HL-60 (cell line): ENCODE measurements at regions not wholly inside any gene's neighbourhood (a gene's known extent, or its start where the extent isn't known, plus 50 kb on each side); places are given as distances from the start of the nearest gene placed in this dataset.

ENCODE experiments used
- DNase-seq, 2 experiments: peaks; one replicate each; pipeline ENCODE4 v3.0.0-alpha.2; 2010 to 2020; ENCODE audit warnings: low read depth in 1 of 2, low spot score in 1 of 2
- H3K27ac ChIP-seq: fragments of 250-450 bp; sonication (Bioruptor Pico); replicated peaks from 2 replicates; pipeline ENCODE4 v1.5.1; 2020; ENCODE audit warnings: mild to moderate bottlenecking, moderate library complexity
- H3K27me3 ChIP-seq: fragments of 250-450 bp; sonication (Bioruptor Pico); 2 replicates; pipeline ENCODE4 v1.5.1; 2021; ENCODE audit warnings: mild to moderate bottlenecking, moderate library complexity; ENCODE audit not compliant: insufficient read depth, poor library complexity, severe bottlenecking
- H3K4me3 ChIP-seq: replicated peaks from 2 replicates; pipeline ENCODE4 v1.5.1; 2011; ENCODE audit warnings: mild to moderate bottlenecking, control low read depth, low read length; ENCODE audit not compliant: insufficient read depth
- GABPA ChIP-seq: IDR thresholded peaks from 2 replicates; pipeline ENCODE4 v1.6.1; 2012; ENCODE audit warnings: low read depth
- POLR2AphosphoS5 ChIP-seq: IDR thresholded peaks from 2 replicates; pipeline ENCODE4 v1.6.1; 2012; ENCODE audit warnings: low read depth
- SPI1 ChIP-seq: IDR thresholded peaks from 2 replicates; pipeline ENCODE4 v1.6.1; 2012; ENCODE audit warnings: low read depth, mild to moderate bottlenecking, borderline replicate concordance
- TF ChIP-seq, protein P1 (sequence below): IDR thresholded peaks from one replicate; pipeline ENCODE4 v1.5.1; 2011; ENCODE audit warnings: low read length, control low read depth, inconsistent platforms; ENCODE audit not compliant: insufficient read depth
- TF ChIP-seq, protein P2 (sequence below): IDR thresholded peaks from 2 replicates; pipeline ENCODE4 v1.6.1; 2012; ENCODE audit warnings: low read depth; ENCODE audit not compliant: insufficient replicate concordance

DNA sequence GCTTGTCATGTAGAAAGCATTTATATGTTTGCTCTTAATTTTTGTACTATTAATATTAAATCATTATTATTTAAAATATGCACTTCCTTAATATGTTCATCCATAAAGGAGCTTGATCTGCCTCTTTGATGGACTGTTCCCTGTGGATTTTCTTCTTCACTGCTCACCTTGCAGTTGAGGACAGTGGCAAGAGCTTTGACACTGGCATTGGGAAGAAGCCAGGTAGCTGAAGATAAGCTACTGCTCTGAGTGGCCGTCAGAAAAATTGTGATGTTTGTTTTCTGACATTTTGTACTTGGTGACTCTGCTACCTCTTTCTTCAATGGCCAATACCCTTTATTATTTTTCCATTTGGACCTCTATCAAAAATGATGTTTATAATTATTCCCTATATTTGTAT is 349.4 kb upstream of the NOVA1 start:
- Histone ChIP-seq H3K27ac (no peak overlapping the region), H3K27me3 (no peaks in the 10 kb centered on the region), H3K4me3 (no peak overlapping the region)
- no peak for DNase-seq
- TF ChIP-seq, protein P1, sequence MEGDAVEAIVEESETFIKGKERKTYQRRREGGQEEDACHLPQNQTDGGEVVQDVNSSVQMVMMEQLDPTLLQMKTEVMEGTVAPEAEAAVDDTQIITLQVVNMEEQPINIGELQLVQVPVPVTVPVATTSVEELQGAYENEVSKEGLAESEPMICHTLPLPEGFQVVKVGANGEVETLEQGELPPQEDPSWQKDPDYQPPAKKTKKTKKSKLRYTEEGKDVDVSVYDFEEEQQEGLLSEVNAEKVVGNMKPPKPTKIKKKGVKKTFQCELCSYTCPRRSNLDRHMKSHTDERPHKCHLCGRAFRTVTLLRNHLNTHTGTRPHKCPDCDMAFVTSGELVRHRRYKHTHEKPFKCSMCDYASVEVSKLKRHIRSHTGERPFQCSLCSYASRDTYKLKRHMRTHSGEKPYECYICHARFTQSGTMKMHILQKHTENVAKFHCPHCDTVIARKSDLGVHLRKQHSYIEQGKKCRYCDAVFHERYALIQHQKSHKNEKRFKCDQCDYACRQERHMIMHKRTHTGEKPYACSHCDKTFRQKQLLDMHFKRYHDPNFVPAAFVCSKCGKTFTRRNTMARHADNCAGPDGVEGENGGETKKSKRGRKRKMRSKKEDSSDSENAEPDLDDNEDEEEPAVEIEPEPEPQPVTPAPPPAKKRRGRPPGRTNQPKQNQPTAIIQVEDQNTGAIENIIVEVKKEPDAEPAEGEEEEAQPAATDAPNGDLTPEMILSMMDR: no peak
- TF ChIP-seq GABPA: no peak
- no peak for TF ChIP-seq POLR2AphosphoS5
- TF ChIP-seq, protein P2, sequence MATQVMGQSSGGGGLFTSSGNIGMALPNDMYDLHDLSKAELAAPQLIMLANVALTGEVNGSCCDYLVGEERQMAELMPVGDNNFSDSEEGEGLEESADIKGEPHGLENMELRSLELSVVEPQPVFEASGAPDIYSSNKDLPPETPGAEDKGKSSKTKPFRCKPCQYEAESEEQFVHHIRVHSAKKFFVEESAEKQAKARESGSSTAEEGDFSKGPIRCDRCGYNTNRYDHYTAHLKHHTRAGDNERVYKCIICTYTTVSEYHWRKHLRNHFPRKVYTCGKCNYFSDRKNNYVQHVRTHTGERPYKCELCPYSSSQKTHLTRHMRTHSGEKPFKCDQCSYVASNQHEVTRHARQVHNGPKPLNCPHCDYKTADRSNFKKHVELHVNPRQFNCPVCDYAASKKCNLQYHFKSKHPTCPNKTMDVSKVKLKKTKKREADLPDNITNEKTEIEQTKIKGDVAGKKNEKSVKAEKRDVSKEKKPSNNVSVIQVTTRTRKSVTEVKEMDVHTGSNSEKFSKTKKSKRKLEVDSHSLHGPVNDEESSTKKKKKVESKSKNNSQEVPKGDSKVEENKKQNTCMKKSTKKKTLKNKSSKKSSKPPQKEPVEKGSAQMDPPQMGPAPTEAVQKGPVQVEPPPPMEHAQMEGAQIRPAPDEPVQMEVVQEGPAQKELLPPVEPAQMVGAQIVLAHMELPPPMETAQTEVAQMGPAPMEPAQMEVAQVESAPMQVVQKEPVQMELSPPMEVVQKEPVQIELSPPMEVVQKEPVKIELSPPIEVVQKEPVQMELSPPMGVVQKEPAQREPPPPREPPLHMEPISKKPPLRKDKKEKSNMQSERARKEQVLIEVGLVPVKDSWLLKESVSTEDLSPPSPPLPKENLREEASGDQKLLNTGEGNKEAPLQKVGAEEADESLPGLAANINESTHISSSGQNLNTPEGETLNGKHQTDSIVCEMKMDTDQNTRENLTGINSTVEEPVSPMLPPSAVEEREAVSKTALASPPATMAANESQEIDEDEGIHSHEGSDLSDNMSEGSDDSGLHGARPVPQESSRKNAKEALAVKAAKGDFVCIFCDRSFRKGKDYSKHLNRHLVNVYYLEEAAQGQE: no peak
- TF ChIP-seq SPI1: no peak

DNA sequence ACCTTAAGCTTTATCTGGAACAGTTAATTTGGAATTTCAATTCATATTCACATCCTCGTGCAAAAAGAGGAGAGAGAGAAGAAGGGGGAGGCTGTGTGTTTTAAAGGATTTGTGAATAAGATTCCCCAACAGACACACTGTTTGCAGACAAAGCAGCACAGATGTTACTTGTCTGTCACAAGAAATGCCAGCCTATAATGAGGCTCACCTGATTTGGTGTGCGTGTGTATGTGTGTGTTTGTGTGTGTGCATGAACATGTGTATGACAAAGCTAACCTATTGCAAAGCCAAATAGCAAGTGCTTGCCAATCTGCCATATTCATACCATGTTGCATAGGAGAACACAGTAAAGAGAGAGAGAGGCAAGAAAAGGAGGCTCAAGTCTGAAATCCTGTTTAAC is 361.6 kb upstream of the NOVA1 start:
- Histone ChIP-seq H3K27ac (no peak overlapping the region), H3K27me3 (no peaks in the 10 kb centered on the region), H3K4me3 (no peak overlapping the region)
- TF ChIP-seq, protein P2: no peak
- TF ChIP-seq, protein P1: no peak
- TF ChIP-seq SPI1: no peak
- no peak for TF ChIP-seq POLR2AphosphoS5
- no peak for TF ChIP-seq GABPA
- DNase-seq: no peak

DNA sequence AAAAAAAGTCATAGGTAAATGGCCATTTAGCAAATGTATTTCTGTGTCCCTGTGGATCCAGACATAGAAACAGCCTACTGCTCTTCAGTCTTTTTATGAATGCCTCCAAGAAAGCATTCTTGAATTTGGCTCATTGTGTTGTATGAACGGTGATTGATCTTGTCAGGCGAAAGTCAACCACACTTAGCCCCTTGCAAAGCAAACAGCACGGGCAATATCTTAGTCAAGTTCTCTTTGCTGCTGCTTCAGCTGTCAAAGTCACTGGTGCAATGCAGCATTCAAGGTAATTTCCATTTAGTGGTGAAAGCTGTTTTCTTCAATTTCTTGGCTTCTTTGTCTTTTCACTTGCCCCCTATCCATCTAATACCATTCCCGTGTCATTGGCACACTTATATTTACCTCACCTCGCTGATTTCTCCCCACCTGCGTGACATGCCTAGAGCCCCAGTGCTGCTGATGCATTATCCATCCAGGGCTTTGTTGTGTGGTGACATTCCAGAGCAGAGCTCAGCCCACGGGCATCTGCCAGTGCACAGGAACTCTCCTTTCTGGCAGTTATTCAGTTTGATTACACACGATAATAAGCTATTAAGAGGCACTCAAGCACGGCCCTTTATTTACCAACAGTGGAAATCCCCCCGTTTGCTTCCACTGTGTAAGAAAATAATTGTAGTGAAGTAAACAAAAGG is 362.3 kb upstream of the NOVA1 start:
- no peak for TF ChIP-seq POLR2AphosphoS5
- TF ChIP-seq SPI1: no peak
- TF ChIP-seq, protein P1: no peak
- TF ChIP-seq, protein P2: no peak
- no peak for TF ChIP-seq GABPA
- no peak overlapping the region for H3K27ac ChIP-seq
- H3K4me3 ChIP-seq: no peak overlapping the region
- no peak for DNase-seq
- no peaks in the 10 kb centered on the region for H3K27me3 ChIP-seq
